ENCODE measurements at regions not wholly inside any gene's neighbourhood (a gene's known extent, or its start where the extent isn't known, plus 50 kb on each side); places are given as distances from the start of the nearest gene placed in this dataset.

DNA sequence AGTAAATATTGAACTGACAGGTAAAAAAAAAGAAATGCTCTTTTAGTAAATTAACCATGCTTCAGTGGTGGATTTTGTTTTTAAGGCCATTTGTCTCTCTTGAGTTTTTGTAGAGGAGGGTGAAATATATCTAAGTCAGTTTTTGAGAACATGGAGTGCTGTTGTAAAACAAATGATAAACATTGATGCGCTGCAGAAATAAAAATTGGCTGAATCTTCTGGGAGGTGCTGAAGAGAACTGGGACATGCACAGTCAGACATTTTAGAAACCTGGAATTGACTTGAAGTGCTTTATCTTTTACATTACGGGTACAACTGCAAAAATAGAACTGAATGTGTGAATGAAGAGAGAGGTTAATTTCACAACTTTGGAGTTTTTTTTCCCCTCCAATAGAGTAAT, 203.0 kb upstream of the HDAC9 start:
- no peak for DNase-seq (ENCODE audit: low spot score)
- Mint-ChIP-seq H3K9me3 (ENCODE audit: low read depth) (no peaks in the 10 kb centered on the region), H3K4me1 (ENCODE audit: low read depth) (peaks cover 10% of the 10 kb centered on the region), H3K36me3 (ENCODE audit: low read depth) (no peaks in the 10 kb centered on the region), H3K27me3 (ENCODE audit: low read depth) (peaks cover 3% of the 10 kb centered on the region), H3K4me3 (ENCODE audit: unreplicated experiment) (no peak overlapping the region), H3K27ac (ENCODE audit: unreplicated experiment) (no peak overlapping the region)
- TF ChIP-seq CTCF (IDR thresholded peaks at IDR 0.05): no peak

DNA sequence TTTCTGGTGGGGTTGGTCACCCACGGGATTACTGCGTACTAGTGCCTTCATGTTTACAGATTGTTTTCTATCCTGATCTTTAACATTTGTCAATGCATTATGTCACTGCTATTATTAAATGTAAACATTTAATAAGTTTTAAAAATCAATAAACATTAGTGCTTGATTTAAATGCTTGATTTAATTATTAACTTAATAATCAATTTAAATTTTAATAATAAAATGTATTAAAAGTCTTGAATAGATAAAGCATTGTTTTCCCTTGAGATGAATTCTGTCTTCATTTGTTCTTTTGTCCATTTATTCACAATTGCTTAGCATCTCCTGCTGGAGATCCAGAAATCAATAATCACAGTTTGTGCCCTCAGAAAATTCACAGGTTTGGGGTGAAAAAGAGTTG, 201.8 kb upstream of the HDAC9 start:
- Mint-ChIP-seq H3K4me3 (ENCODE audit: unreplicated experiment) (no peak overlapping the region), H3K36me3 (ENCODE audit: low read depth) (no peaks in the 10 kb centered on the region), H3K4me1 (ENCODE audit: low read depth) (peaks cover 13% of the 10 kb centered on the region), H3K27me3 (ENCODE audit: low read depth) (peaks cover 3% of the 10 kb centered on the region), H3K27ac (ENCODE audit: unreplicated experiment) (no peak overlapping the region), H3K9me3 (ENCODE audit: low read depth) (no peaks in the 10 kb centered on the region)
- no peak for TF ChIP-seq CTCF (IDR thresholded peaks at IDR 0.05)
- DNase-seq (ENCODE audit: low spot score): no peak

- H3K4me3 Mint-ChIP-seq (ENCODE audit: unreplicated experiment): no peak overlapping the region
- H3K27me3 Mint-ChIP-seq (ENCODE audit: low read depth): peaks cover 3% of the 10 kb centered on the region
- H3K27ac Mint-ChIP-seq (ENCODE audit: unreplicated experiment): no peak overlapping the region
Measured at GRCh38 chr7:18294411-18294810, 201.1 kb upstream of the HDAC9 start.

DNA sequence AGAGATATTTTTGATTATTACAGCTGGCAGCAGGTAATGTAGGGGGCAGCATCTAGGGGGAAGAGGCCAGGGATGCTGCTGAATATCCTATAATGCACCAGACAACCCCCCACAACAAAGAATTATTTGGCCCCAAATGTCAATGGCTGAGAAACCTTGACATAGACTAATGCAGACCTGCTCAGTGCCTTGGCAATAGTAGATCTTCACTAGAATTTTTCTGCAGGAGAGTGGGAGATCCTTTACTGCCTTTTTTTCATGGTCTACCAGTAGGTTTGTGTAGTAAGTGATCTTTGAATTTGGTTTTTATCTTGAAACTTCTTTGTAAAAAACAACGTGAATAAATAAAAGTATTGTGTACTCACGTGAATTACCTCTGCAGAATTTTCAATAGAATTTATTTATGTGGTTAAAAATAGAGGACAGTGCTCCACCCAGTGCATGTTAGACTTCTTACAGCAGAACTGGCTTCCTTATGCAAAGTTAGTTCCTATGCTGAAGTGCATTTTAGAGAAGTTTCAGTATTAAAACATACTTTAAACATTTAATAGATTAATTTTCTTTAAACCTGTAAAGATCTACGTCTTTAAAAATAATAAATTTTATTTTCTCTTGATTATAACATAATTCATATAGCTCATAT, 199.6 kb upstream of the HDAC9 start:
- H3K27ac Mint-ChIP-seq (ENCODE audit: unreplicated experiment): no peak overlapping the region
- H3K27me3 Mint-ChIP-seq (ENCODE audit: low read depth): peaks cover 3% of the 10 kb centered on the region
- no peak for DNase-seq (ENCODE audit: low spot score)
- peaks cover 13% of the 10 kb centered on the region for H3K4me1 Mint-ChIP-seq (ENCODE audit: low read depth)
- no peaks in the 10 kb centered on the region for H3K9me3 Mint-ChIP-seq (ENCODE audit: low read depth)
- H3K4me3 Mint-ChIP-seq (ENCODE audit: unreplicated experiment): no peak overlapping the region
- TF ChIP-seq CTCF (IDR thresholded peaks at IDR 0.05): peak; percentile 55
- no peaks in the 10 kb centered on the region for H3K36me3 Mint-ChIP-seq (ENCODE audit: low read depth)

More at GRCh38 chr7:18294411-18294810, 201.1 kb upstream of the HDAC9 start:
- no peak for DNase-seq (ENCODE audit: low spot score)
- Mint-ChIP-seq H3K9me3 (ENCODE audit: low read depth) (no peaks in the 10 kb centered on the region), H3K4me1 (ENCODE audit: low read depth) (peaks cover 13% of the 10 kb centered on the region), H3K36me3 (ENCODE audit: low read depth) (no peaks in the 10 kb centered on the region)
- TF ChIP-seq CTCF (IDR thresholded peaks at IDR 0.05): no peak

DNA sequence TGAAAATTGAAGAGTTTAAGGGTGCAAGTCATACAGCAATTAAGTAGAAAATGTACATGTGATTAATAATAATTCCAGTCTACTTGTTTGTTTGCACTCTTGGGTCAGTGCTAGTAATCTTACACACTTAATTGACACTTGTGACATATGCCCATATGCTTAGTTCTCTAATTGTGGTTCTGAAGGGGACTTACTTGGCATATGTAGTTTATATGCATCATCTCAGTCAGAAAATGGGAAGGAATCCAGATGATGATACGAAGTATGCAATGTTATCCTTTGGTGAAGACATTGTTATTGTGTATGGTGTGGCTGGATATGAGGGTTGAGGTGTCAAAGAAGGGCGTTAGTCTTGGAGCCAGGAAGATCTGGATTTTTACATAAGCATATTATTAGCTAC, 193.5 kb upstream of the HDAC9 start:
- DNase-seq (ENCODE audit: low spot score): no peak
- Mint-ChIP-seq H3K36me3 (ENCODE audit: low read depth) (no peaks in the 10 kb centered on the region), H3K4me3 (ENCODE audit: unreplicated experiment) (no peak overlapping the region), H3K27me3 (ENCODE audit: low read depth) (no peaks in the 10 kb centered on the region), H3K4me1 (ENCODE audit: low read depth) (peaks cover 21% of the 10 kb centered on the region), H3K9me3 (ENCODE audit: low read depth) (no peaks in the 10 kb centered on the region), H3K27ac (ENCODE audit: unreplicated experiment) (no peak overlapping the region)
- no peak for TF ChIP-seq CTCF (IDR thresholded peaks at IDR 0.05)

All from chondrocyte (in vitro differentiated cells).